Chondrocyte (in vitro differentiated cells): ENCODE measurements at regions not wholly inside any gene's neighbourhood (a gene's known extent, or its start where the extent isn't known, plus 50 kb on each side); places are given as distances from the start of the nearest gene placed in this dataset.

Source experiments
- DNase-seq: peaks from one replicate; pipeline ENCODE4 v3.0.0; 2021; ENCODE audit warnings: mixed read lengths, low spot score
- H3K27ac Mint-ChIP-seq: one replicate; pipeline ENCODE4 v1.8.0; 2021; ENCODE audit warnings: mild to moderate bottlenecking, moderate library complexity, mixed read lengths; ENCODE audit not compliant: unreplicated experiment
- H3K27me3 Mint-ChIP-seq: 2 replicates; pipeline ENCODE4 v1.8.0; 2021; ENCODE audit warnings: low read depth, mixed read lengths
- H3K36me3 Mint-ChIP-seq: 2 replicates; pipeline ENCODE4 v1.8.0; 2021; ENCODE audit warnings: low read depth, mixed read lengths
- H3K4me1 Mint-ChIP-seq: 2 replicates; pipeline ENCODE4 v1.8.0; 2021; ENCODE audit warnings: low read depth, mild to moderate bottlenecking, mixed read lengths
- H3K4me3 Mint-ChIP-seq: one replicate; pipeline ENCODE4 v1.8.0; 2021; ENCODE audit warnings: mild to moderate bottlenecking, moderate library complexity, mixed read lengths; ENCODE audit not compliant: unreplicated experiment
- H3K9me3 Mint-ChIP-seq: 2 replicates; pipeline ENCODE4 v1.8.0; 2021; ENCODE audit warnings: low read depth, mixed read lengths
- TF ChIP-seq, protein P1 (sequence below): fragments of 200-600 bp; sonication (generic); IDR thresholded peaks from 2 replicates; pipeline ENCODE4 v1.5.0; 2021; ENCODE audit warnings: antibody characterized with exemption, mild to moderate bottlenecking, moderate library complexity

DNA sequence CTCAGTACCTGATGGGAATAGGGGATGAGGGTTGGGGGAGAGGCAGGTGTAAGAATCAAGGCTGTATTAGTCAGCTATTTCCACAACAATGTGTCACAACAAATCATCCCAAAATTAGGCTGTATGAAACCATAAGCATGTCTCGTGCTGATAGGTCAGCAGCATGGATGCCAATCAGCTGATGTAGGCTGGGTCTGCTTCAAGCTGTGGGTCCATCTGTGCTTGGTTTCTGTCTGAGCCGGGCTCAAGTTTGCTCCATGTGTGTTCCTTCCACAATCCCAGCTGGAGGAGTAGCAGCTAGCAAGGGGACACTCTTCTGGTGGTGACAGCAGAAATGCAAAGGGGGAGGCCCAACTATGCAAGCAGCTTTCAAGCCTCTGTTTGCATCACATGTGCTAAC lies 97.9 kb upstream of the ZNF746 start:
- H3K9me3 Mint-ChIP-seq = no peaks in the 10 kb centered on the region
- H3K4me1 Mint-ChIP-seq = no peaks in the 10 kb centered on the region
- no peak for DNase-seq
- H3K4me3 Mint-ChIP-seq = no peak overlapping the region
- TF ChIP-seq, protein P1, sequence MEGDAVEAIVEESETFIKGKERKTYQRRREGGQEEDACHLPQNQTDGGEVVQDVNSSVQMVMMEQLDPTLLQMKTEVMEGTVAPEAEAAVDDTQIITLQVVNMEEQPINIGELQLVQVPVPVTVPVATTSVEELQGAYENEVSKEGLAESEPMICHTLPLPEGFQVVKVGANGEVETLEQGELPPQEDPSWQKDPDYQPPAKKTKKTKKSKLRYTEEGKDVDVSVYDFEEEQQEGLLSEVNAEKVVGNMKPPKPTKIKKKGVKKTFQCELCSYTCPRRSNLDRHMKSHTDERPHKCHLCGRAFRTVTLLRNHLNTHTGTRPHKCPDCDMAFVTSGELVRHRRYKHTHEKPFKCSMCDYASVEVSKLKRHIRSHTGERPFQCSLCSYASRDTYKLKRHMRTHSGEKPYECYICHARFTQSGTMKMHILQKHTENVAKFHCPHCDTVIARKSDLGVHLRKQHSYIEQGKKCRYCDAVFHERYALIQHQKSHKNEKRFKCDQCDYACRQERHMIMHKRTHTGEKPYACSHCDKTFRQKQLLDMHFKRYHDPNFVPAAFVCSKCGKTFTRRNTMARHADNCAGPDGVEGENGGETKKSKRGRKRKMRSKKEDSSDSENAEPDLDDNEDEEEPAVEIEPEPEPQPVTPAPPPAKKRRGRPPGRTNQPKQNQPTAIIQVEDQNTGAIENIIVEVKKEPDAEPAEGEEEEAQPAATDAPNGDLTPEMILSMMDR = no peak
- H3K27ac Mint-ChIP-seq = no peak overlapping the region
- H3K36me3 Mint-ChIP-seq = peaks cover 29% of the 10 kb centered on the region
- H3K27me3 Mint-ChIP-seq = no peaks in the 10 kb centered on the region

DNA sequence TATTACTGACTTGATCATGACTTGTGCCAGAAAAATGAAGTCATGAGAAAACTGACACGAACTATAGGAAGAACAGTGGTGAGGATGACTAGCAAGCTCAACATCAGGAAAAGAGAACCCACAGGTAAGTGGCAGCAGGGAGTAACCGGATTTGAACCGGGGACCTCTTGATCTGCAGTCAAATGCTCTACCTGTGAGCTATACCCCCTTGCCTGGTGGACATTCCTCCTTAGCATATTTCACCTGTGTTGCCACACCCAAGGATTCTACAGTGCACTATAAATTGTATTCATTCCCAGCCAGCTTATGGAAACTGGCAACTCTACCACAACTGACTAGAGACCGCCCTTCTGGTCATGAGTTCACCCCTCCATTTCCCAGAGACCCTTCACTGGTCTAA lies 97.5 kb upstream of the ZNF746 start:
- no peak for DNase-seq
- H3K4me1 Mint-ChIP-seq = no peaks in the 10 kb centered on the region
- H3K9me3 Mint-ChIP-seq = no peaks in the 10 kb centered on the region
- H3K27ac Mint-ChIP-seq = no peak overlapping the region
- TF ChIP-seq, protein P1 = no peak
- H3K36me3 Mint-ChIP-seq = peaks cover 33% of the 10 kb centered on the region
- H3K4me3 Mint-ChIP-seq = no peak overlapping the region
- no peaks in the 10 kb centered on the region for H3K27me3 Mint-ChIP-seq

- DNase-seq = no peak
- Mint-ChIP-seq H3K9me3 (no peaks in the 10 kb centered on the region), H3K27me3 (no peaks in the 10 kb centered on the region), H3K27ac (no peak overlapping the region), H3K4me1 (no peaks in the 10 kb centered on the region), H3K4me3 (no peak overlapping the region), H3K36me3 (peaks cover 39% of the 10 kb centered on the region)
- TF ChIP-seq, protein P1 = no peak
Measured at GRCh38 chr7:149588930-149589329, 91.3 kb upstream of the ZNF746 start.

- Mint-ChIP-seq H3K27ac (no peak overlapping the region), H3K4me3 (no peak overlapping the region), H3K9me3 (peaks cover 6% of the 10 kb centered on the region), H3K4me1 (no peaks in the 10 kb centered on the region), H3K27me3 (no peaks in the 10 kb centered on the region), H3K36me3 (peaks cover 56% of the 10 kb centered on the region)
- TF ChIP-seq, protein P1 = no peak
- no peak for DNase-seq
Measured at GRCh38 chr7:149586646-149587645, 89.3 kb upstream of the ZNF746 start.

GRCh38 chr7:149584530-149584929 lies 86.9 kb upstream of the ZNF746 start:
- no peaks in the 10 kb centered on the region for H3K27me3 Mint-ChIP-seq
- no peak for DNase-seq
- TF ChIP-seq, protein P1 = no peak
- peaks cover 9% of the 10 kb centered on the region for H3K9me3 Mint-ChIP-seq
- H3K4me3 Mint-ChIP-seq = no peak overlapping the region
- no peak overlapping the region for H3K27ac Mint-ChIP-seq
- H3K36me3 Mint-ChIP-seq = peaks cover 60% of the 10 kb centered on the region
- no peaks in the 10 kb centered on the region for H3K4me1 Mint-ChIP-seq
